Panc1 (cell line): ENCODE measurements at regions not wholly inside any gene's neighbourhood (a gene's known extent, or its start where the extent isn't known, plus 50 kb on each side); places are given as distances from the start of the nearest gene placed in this dataset.

ENCODE experiments used
- ATAC-seq: fragments of 200-7000 bp; cut with Tn5 transposase; 2 replicates; pipeline ENCODE4 v1.9.1; 2020; ENCODE audit warnings: mild to moderate bottlenecking, moderate library complexity
- BruUV-seq: library from RNA; stranded (reverse); fragments of 400-500 nt; replicated peaks from 2 replicates; lab custom pipeline; 2021; lab: Mats Ljungman, UMichigan
- CTCF ChIA-PET: fragments of 300-600 bp; sonication (Branson Sonifier 250); formaldehyde crosslinking; loops from one replicate; lab custom pipeline; 2022; ENCODE audit warnings: antibody characterized with exemption; lab: Charles Lee
- POLR2A ChIA-PET: fragments of 300-600 bp; sonication (Branson Sonifier 250); formaldehyde crosslinking; loops from one replicate; lab custom pipeline; 2022; ENCODE audit warnings: antibody characterized with exemption; lab: Charles Lee
- DNase-seq: peaks from one replicate; pipeline ENCODE4 v3.0.0-alpha.2; 2010; ENCODE audit warnings: low read depth, low spot score
- H3K27ac ChIP-seq: 2 replicates; pipeline ENCODE4 v1.5.1; 2011; ENCODE audit warnings: mild to moderate bottlenecking, low read length, inconsistent platforms
- H3K27me3 ChIP-seq: fragments of 200-500 bp; sonication (Bioruptor generic); 2 replicates; pipeline ENCODE4 v1.6.0; 2014; ENCODE audit warnings: low read length, inconsistent platforms; ENCODE audit not compliant: control insufficient read depth, insufficient read depth
- H3K36me3 ChIP-seq: fragments of 200-500 bp; sonication (Bioruptor generic); 2 replicates; pipeline ENCODE4 v1.5.1; 2014; ENCODE audit warnings: inconsistent platforms, mild to moderate bottlenecking, low read length, moderate library complexity; ENCODE audit not compliant: control insufficient read depth, insufficient read depth
- H3K4me1 ChIP-seq: 2 replicates; pipeline ENCODE4 v1.5.1; 2011; ENCODE audit warnings: inconsistent platforms, mild to moderate bottlenecking, low read length, moderate library complexity; ENCODE audit not compliant: control insufficient read depth, insufficient read depth
- H3K4me3 ChIP-seq, 2 experiments: 2 replicates each; pipeline ENCODE4 v1.5.1; 2011 to 2012; ENCODE audit warnings: low read depth in 2 of 2, low read length in 2 of 2, mild to moderate bottlenecking in 2 of 2, inconsistent platforms in 1 of 2, moderate library complexity in 1 of 2
- H3K9me3 ChIP-seq: fragments of 200-500 bp; sonication (Bioruptor generic); 2 replicates; pipeline ENCODE4 v1.5.1; 2014; ENCODE audit warnings: low read depth, mild to moderate bottlenecking, inconsistent platforms, low read length, moderate library complexity; ENCODE audit not compliant: control insufficient read depth, insufficient read depth
- POLR2AphosphoS5 ChIP-seq: IDR thresholded peaks from 2 replicates; pipeline ENCODE4 v1.6.1; 2012; ENCODE audit warnings: mild to moderate bottlenecking, low read depth, low read length, moderate library complexity
- SIN3A ChIP-seq: IDR thresholded peaks from 2 replicates; pipeline ENCODE4 v1.6.1; 2012; ENCODE audit warnings: low read depth, mild to moderate bottlenecking, low read length, moderate library complexity, borderline replicate concordance; ENCODE audit not compliant: insufficient read depth
- TCF7L2 ChIP-seq: IDR thresholded peaks from 2 replicates; pipeline ENCODE4 v1.6.1; 2011; ENCODE audit warnings: mild to moderate bottlenecking, low read depth, low read length, inconsistent platforms
- in situ Hi-C: cut with HindIII; loops from 2 replicates; pipeline ENCODE4 v1.10.0; 2016; ENCODE audit warnings: low sequenced_read_pairs, low pct_unique_long_range_greater_than_20kb
- intact Hi-C: fragments of 100-400 bp; cut with micrococcal nuclease; formaldehyde crosslinking; loops from one replicate; pipeline ENCODE4 v1.10.0; 2022; ENCODE audit not compliant: unreplicated experiment
- TF ChIP-seq, protein P1 (sequence below), 2 experiments: IDR thresholded peaks; 2 replicates each; pipeline ENCODE4 v1.6.1; 2011 to 2012; ENCODE audit warnings: low read depth in 2 of 2, control low read depth in 1 of 2, low read length in 1 of 2, mild to moderate bottlenecking in 1 of 2, moderate library complexity in 1 of 2; ENCODE audit not compliant: insufficient read depth in 1 of 2
- TF ChIP-seq, protein P2 (sequence below): fragments of 450-650 bp; IDR thresholded peaks from 2 replicates; pipeline ENCODE4 v1.5.1; 2017; ENCODE audit warnings: mild to moderate bottlenecking

DNA sequence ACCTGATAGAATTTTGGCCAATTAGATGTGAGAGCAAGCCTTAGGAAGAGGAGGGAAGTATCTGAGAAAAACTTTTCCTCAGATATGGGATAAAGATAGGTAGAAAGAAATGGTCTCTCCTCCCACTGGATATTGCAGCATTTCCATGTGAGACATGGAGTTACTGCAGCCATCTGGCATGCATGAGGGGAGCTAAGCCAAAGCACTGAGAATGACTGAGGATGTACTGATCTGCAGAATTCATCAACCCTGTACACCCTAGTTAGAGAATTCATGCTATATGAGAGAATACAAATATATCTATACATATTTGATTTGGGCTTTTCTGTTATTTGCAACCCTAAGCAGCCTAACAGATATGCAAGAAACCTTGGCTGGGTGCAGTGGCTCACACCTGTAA lies 52.5 kb upstream of the RPL34 start:
- BruUV-seq, result no TSS peak
- Histone ChIP-seq H3K9me3 (no peaks in the 10 kb centered on the region), H3K4me1 (no peaks in the 10 kb centered on the region), H3K36me3 (no peaks in the 10 kb centered on the region), H3K4me3 (no peak overlapping the region), H3K27ac (no peak overlapping the region), H3K27me3 (peaks cover 4% of the 10 kb centered on the region; the same call in 1 of the 2 replicates)
- ATAC-seq (no peak), DNase-seq (no peak)
- intact Hi-C loops (no loop called here), in situ Hi-C loops (no loop called here)
- no peak for TF ChIP-seq POLR2AphosphoS5
- TF ChIP-seq, protein P1, sequence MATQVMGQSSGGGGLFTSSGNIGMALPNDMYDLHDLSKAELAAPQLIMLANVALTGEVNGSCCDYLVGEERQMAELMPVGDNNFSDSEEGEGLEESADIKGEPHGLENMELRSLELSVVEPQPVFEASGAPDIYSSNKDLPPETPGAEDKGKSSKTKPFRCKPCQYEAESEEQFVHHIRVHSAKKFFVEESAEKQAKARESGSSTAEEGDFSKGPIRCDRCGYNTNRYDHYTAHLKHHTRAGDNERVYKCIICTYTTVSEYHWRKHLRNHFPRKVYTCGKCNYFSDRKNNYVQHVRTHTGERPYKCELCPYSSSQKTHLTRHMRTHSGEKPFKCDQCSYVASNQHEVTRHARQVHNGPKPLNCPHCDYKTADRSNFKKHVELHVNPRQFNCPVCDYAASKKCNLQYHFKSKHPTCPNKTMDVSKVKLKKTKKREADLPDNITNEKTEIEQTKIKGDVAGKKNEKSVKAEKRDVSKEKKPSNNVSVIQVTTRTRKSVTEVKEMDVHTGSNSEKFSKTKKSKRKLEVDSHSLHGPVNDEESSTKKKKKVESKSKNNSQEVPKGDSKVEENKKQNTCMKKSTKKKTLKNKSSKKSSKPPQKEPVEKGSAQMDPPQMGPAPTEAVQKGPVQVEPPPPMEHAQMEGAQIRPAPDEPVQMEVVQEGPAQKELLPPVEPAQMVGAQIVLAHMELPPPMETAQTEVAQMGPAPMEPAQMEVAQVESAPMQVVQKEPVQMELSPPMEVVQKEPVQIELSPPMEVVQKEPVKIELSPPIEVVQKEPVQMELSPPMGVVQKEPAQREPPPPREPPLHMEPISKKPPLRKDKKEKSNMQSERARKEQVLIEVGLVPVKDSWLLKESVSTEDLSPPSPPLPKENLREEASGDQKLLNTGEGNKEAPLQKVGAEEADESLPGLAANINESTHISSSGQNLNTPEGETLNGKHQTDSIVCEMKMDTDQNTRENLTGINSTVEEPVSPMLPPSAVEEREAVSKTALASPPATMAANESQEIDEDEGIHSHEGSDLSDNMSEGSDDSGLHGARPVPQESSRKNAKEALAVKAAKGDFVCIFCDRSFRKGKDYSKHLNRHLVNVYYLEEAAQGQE (IDR thresholded peaks at IDR 0.05; ENCODE audit: insufficient read depth in 1 of 2, low read depth in 2 of 2, low read length in 1 of 2), result no peak
- TF ChIP-seq, protein P2, sequence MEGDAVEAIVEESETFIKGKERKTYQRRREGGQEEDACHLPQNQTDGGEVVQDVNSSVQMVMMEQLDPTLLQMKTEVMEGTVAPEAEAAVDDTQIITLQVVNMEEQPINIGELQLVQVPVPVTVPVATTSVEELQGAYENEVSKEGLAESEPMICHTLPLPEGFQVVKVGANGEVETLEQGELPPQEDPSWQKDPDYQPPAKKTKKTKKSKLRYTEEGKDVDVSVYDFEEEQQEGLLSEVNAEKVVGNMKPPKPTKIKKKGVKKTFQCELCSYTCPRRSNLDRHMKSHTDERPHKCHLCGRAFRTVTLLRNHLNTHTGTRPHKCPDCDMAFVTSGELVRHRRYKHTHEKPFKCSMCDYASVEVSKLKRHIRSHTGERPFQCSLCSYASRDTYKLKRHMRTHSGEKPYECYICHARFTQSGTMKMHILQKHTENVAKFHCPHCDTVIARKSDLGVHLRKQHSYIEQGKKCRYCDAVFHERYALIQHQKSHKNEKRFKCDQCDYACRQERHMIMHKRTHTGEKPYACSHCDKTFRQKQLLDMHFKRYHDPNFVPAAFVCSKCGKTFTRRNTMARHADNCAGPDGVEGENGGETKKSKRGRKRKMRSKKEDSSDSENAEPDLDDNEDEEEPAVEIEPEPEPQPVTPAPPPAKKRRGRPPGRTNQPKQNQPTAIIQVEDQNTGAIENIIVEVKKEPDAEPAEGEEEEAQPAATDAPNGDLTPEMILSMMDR, result no peak
- TF ChIP-seq TCF7L2, result no peak
- no peak for TF ChIP-seq SIN3A
- POLR2A ChIA-PET, result no interaction called here
- CTCF ChIA-PET, result no interaction called here

DNA sequence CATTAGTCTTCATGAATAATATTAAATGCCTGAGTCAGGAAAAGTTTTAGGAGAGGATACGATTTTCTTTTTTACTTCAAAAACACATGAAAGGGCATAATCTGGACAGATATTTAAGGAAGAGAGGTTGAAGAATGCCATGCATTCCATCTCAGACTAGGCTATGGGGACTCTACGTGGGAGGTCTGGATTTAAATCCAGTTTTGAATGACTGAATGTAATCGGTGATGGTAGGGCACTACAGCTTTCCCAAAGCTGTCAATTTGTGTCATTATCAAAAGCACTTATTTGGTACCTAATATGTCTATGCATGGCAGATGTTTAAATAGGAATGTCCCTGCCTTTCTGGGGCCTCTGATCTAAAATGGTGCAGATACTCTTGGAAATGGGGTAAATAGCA lies 59.3 kb upstream of the RPL34 start:
- H3K27me3 ChIP-seq, result no peaks in the 10 kb centered on the region
- ChIA-PET CTCF (no interaction called here), POLR2A (no interaction called here)
- H3K9me3 ChIP-seq, result no peaks in the 10 kb centered on the region
- intact Hi-C loops (no loop called here), in situ Hi-C loops (no loop called here)
- no peak overlapping the region for H3K4me3 ChIP-seq
- ATAC-seq (no peak), DNase-seq (no peak)
- BruUV-seq, result no TSS peak
- H3K27ac ChIP-seq, result no peak overlapping the region
- H3K36me3 ChIP-seq, result no peaks in the 10 kb centered on the region
- no peaks in the 10 kb centered on the region for H3K4me1 ChIP-seq
- TF ChIP-seq POLR2AphosphoS5, result no peak
- TF ChIP-seq, protein P1 (IDR thresholded peaks at IDR 0.05; ENCODE audit: insufficient read depth in 1 of 2, low read depth in 2 of 2, low read length in 1 of 2), result no peak
